ENCODE measurements at regions not wholly inside any gene's neighbourhood (a gene's known extent, or its start where the extent isn't known, plus 50 kb on each side); places are given as distances from the start of the nearest gene placed in this dataset.

GRCh38 chr5:84682531-84682930, 297.9 kb upstream of the EDIL3 start:
- no peak for DNase-seq
- no peak overlapping the region for H3K4me3 ChIP-seq (ENCODE audit: low read depth, low read length)
- no peaks in the 10 kb centered on the region for H3K36me3 ChIP-seq (replicated peaks)
- TF ChIP-seq CTCF (IDR thresholded peaks at IDR 0.05; ENCODE audit: low read depth, low read length, missing control alignments), result no peak
- in situ Hi-C loops (cut with HindIII; ENCODE audit: low pct_ligation_motif_present, low sequenced_read_pairs), result no loop called here
- no peaks in the 10 kb centered on the region for H3K27me3 ChIP-seq (replicated peaks)
- H3K27ac ChIP-seq, result no peak overlapping the region

GRCh38 chr5:84680908-84681307, 296.2 kb upstream of the EDIL3 start:
- H3K27ac ChIP-seq, result no peak overlapping the region
- no peak for DNase-seq
- in situ Hi-C loops (cut with HindIII; ENCODE audit: low pct_ligation_motif_present, low sequenced_read_pairs), result no loop called here
- H3K36me3 ChIP-seq (replicated peaks), result no peaks in the 10 kb centered on the region
- H3K4me3 ChIP-seq (ENCODE audit: low read depth, low read length), result no peak overlapping the region
- TF ChIP-seq CTCF (IDR thresholded peaks at IDR 0.05; ENCODE audit: low read depth, low read length, missing control alignments), result no peak
- H3K27me3 ChIP-seq (replicated peaks), result no peaks in the 10 kb centered on the region

- H3K27ac ChIP-seq, result no peak overlapping the region
- H3K27me3 ChIP-seq (replicated peaks), result no peaks in the 10 kb centered on the region
- no peak for DNase-seq
- TF ChIP-seq CTCF (IDR thresholded peaks at IDR 0.05; ENCODE audit: low read depth, low read length, missing control alignments), result no peak
- no peak overlapping the region for H3K4me3 ChIP-seq (ENCODE audit: low read depth, low read length)
- no peaks in the 10 kb centered on the region for H3K36me3 ChIP-seq (replicated peaks)
- in situ Hi-C loops (cut with HindIII; ENCODE audit: low pct_ligation_motif_present, low sequenced_read_pairs), result no loop called here
Measured at GRCh38 chr5:84673785-84674184, 289.1 kb upstream of the EDIL3 start.

GRCh38 chr5:84667576-84667975, 282.9 kb upstream of the EDIL3 start:
- no peak overlapping the region for H3K27ac ChIP-seq
- no peaks in the 10 kb centered on the region for H3K27me3 ChIP-seq (replicated peaks)
- TF ChIP-seq CTCF (IDR thresholded peaks at IDR 0.05; ENCODE audit: low read depth, low read length, missing control alignments), result no peak
- no peak overlapping the region for H3K4me3 ChIP-seq (ENCODE audit: low read depth, low read length)
- H3K36me3 ChIP-seq (replicated peaks), result no peaks in the 10 kb centered on the region
- no peak for DNase-seq
- in situ Hi-C loops (cut with HindIII; ENCODE audit: low pct_ligation_motif_present, low sequenced_read_pairs), result no loop called here

GRCh38 chr5:84650429-84650828, 265.7 kb upstream of the EDIL3 start:
- Histone ChIP-seq H3K36me3 (replicated peaks) (no peaks in the 10 kb centered on the region), H3K27me3 (replicated peaks) (no peaks in the 10 kb centered on the region), H3K27ac (no peak overlapping the region), H3K4me3 (ENCODE audit: low read depth, low read length) (no peak overlapping the region)
- TF ChIP-seq CTCF (IDR thresholded peaks at IDR 0.05; ENCODE audit: low read depth, low read length, missing control alignments), result no peak
- DNase-seq, result no peak
- in situ Hi-C loops (cut with HindIII; ENCODE audit: low pct_ligation_motif_present, low sequenced_read_pairs), result no loop called here

- in situ Hi-C loops (cut with HindIII; ENCODE audit: low pct_ligation_motif_present, low sequenced_read_pairs), result no loop called here
- TF ChIP-seq CTCF (IDR thresholded peaks at IDR 0.05; ENCODE audit: low read depth, low read length, missing control alignments), result no peak
Measured at GRCh38 chr5:84647581-84647980, 262.9 kb upstream of the EDIL3 start.

More at GRCh38 chr5:84647581-84647980, 262.9 kb upstream of the EDIL3 start:
- no peaks in the 10 kb centered on the region for H3K36me3 ChIP-seq (replicated peaks)
- no peak overlapping the region for H3K4me3 ChIP-seq (ENCODE audit: low read depth, low read length)
- no peaks in the 10 kb centered on the region for H3K27me3 ChIP-seq (replicated peaks)
- no peak for DNase-seq
- no peak overlapping the region for H3K27ac ChIP-seq

Data from brain microvascular endothelial cell (primary cell).